ENCODE measurements at regions not wholly inside any gene's neighbourhood (a gene's known extent, or its start where the extent isn't known, plus 50 kb on each side); places are given as distances from the start of the nearest gene placed in this dataset.

DNA sequence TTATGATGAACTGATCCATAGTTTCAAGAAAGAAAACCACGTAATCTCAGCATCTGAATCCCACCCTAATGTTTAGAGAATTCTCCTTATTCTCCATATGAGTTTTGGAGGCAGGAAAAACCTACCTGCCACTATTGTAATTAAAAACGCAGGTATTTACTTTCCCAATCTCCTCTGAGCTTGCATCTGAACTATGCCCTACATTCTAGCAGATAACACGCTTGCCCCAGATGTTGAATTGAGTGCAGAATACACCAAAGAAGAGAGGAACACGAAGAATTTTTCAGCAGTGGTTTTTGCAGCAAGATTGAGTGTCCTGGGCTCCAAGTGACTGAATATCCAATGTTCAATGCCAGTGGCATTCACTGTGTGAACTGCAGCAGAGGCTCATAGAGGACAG, 182.4 kb downstream of the COX18 start:
- TF ChIP-seq, protein P1, sequence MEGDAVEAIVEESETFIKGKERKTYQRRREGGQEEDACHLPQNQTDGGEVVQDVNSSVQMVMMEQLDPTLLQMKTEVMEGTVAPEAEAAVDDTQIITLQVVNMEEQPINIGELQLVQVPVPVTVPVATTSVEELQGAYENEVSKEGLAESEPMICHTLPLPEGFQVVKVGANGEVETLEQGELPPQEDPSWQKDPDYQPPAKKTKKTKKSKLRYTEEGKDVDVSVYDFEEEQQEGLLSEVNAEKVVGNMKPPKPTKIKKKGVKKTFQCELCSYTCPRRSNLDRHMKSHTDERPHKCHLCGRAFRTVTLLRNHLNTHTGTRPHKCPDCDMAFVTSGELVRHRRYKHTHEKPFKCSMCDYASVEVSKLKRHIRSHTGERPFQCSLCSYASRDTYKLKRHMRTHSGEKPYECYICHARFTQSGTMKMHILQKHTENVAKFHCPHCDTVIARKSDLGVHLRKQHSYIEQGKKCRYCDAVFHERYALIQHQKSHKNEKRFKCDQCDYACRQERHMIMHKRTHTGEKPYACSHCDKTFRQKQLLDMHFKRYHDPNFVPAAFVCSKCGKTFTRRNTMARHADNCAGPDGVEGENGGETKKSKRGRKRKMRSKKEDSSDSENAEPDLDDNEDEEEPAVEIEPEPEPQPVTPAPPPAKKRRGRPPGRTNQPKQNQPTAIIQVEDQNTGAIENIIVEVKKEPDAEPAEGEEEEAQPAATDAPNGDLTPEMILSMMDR (IDR thresholded peaks at IDR 0.05), result no peak
- TF ChIP-seq POLR2A (IDR thresholded peaks at IDR 0.05), result no peak

All from esophagus squamous epithelium (tissue), 4 donors.